Karpas-422 (cell line): ENCODE measurements at regions not wholly inside any gene's neighbourhood (a gene's known extent, or its start where the extent isn't known, plus 50 kb on each side); places are given as distances from the start of the nearest gene placed in this dataset.

Source experiments
- DNase-seq: peaks from one replicate; pipeline ENCODE4 v3.0.0-alpha.2; 2015
- H2AFZ ChIP-seq: fragments of 200-600 bp; sonication (generic); 2 replicates; pipeline ENCODE4 v1.6.1; 2014; ENCODE audit warnings: antibody characterized with exemption, low read length, mixed read lengths
- H3K27ac ChIP-seq: fragments of 200-600 bp; sonication (generic); 2 replicates; pipeline ENCODE4 v1.5.1; 2014; ENCODE audit warnings: mild to moderate bottlenecking, low read length, moderate library complexity
- H3K27me3 ChIP-seq: fragments of 200-600 bp; sonication (generic); 2 replicates; pipeline ENCODE4 v1.6.1; 2014; ENCODE audit warnings: low read length, mixed read lengths
- H3K36me3 ChIP-seq: fragments of 200-600 bp; sonication (generic); 2 replicates; pipeline ENCODE4 v1.6.1; 2014; ENCODE audit warnings: low read length, mixed read lengths; ENCODE audit not compliant: insufficient read depth
- H3K4me1 ChIP-seq: fragments of 200-600 bp; sonication (generic); 2 replicates; pipeline ENCODE4 v1.6.1; 2014; ENCODE audit warnings: mild to moderate bottlenecking, low read length, mixed read lengths
- H3K4me2 ChIP-seq: fragments of 200-600 bp; sonication (generic); 2 replicates; pipeline ENCODE4 v1.6.1; 2014; ENCODE audit warnings: low read length, low read depth, mild to moderate bottlenecking; ENCODE audit not compliant: poor library complexity, severe bottlenecking
- H3K4me3 ChIP-seq: fragments of 200-600 bp; sonication (generic); 2 replicates; pipeline ENCODE4 v1.5.1; 2014; ENCODE audit warnings: mild to moderate bottlenecking, antibody characterized with exemption, low read length, mixed read lengths
- H3K79me2 ChIP-seq: fragments of 200-600 bp; sonication (generic); 2 replicates; pipeline ENCODE4 v1.6.1; 2014; ENCODE audit warnings: mild to moderate bottlenecking, low read length, mixed read lengths
- H3K9ac ChIP-seq: fragments of 200-600 bp; sonication (generic); 2 replicates; pipeline ENCODE4 v1.6.0; 2014; ENCODE audit warnings: low read length
- H3K9me2 ChIP-seq: fragments of 200-600 bp; sonication (generic), shearing (Covaris generic); replicated peaks from 2 replicates; pipeline ENCODE4 v1.6.0; 2014; ENCODE audit warnings: mild to moderate bottlenecking, low read length, moderate library complexity; ENCODE audit not compliant: insufficient read depth
- H3K9me3 ChIP-seq: fragments of 300-700, 200-600 bp; sonication (generic); 2 replicates; pipeline ENCODE4 v1.6.1; 2014; ENCODE audit warnings: low read length, mixed read lengths
- H4K20me1 ChIP-seq: fragments of 200-600 bp; sonication (generic); 2 replicates; pipeline ENCODE4 v1.6.1; 2014; ENCODE audit warnings: mild to moderate bottlenecking, antibody characterized with exemption, low read length, low read depth; ENCODE audit not compliant: insufficient read depth

DNA sequence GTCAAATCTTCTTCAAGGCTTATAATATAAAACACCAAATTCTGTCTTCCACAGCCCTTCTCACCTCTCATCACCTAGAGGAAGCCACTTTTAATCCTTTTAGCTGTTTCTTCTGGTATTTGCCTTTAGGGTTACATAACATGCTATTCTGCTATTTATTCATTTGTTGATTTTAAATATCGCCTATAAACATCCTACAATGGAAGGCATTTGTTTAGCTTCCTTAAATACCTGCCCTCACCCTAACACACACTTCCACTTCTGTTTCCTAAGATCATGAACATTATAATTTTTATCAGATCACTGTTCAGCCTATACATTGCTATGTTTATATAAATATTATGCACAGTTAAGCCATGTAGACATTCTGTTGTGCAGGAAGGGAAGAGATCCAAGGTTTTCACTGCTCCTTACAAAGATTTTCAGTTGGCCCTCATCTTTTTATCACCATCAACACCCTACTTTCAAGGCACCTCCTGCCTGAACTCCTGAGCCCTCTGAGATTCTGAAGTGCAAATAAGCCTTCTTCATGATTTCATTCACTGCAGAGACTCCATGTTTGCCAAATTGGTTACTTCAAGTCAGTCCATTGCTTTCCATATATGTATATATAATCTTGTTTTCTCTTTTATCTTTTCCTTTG is 356.9 kb upstream of the ACTBL2 start:
- H3K9me3 ChIP-seq = no peaks in the 10 kb centered on the region
- no peak overlapping the region for H3K27ac ChIP-seq
- H3K4me2 ChIP-seq = no peak overlapping the region
- no peak overlapping the region for H2AFZ ChIP-seq
- H3K27me3 ChIP-seq = no peaks in the 10 kb centered on the region
- no peak overlapping the region for H3K4me3 ChIP-seq
- no peaks in the 10 kb centered on the region for H4K20me1 ChIP-seq
- DNase-seq = no peak
- H3K4me1 ChIP-seq = no peaks in the 10 kb centered on the region
- no peaks in the 10 kb centered on the region for H3K36me3 ChIP-seq
- no peaks in the 10 kb centered on the region for H3K79me2 ChIP-seq
- no peaks in the 10 kb centered on the region for H3K9me2 ChIP-seq
- no peak overlapping the region for H3K9ac ChIP-seq

- no peak overlapping the region for H2AFZ ChIP-seq
- no peaks in the 10 kb centered on the region for H4K20me1 ChIP-seq
- H3K36me3 ChIP-seq = no peaks in the 10 kb centered on the region
- no peaks in the 10 kb centered on the region for H3K4me1 ChIP-seq
- DNase-seq = no peak
- H3K9me3 ChIP-seq = no peaks in the 10 kb centered on the region
- no peak overlapping the region for H3K9ac ChIP-seq
- H3K4me3 ChIP-seq = no peak overlapping the region
- no peaks in the 10 kb centered on the region for H3K9me2 ChIP-seq
- no peaks in the 10 kb centered on the region for H3K27me3 ChIP-seq
- no peak overlapping the region for H3K4me2 ChIP-seq
- H3K27ac ChIP-seq = no peak overlapping the region
- no peaks in the 10 kb centered on the region for H3K79me2 ChIP-seq
These were observed 356.4 kb upstream of the ACTBL2 start for GRCh38 chr5:57839025-57839424.

GRCh38 chr5:57836921-57837320 is 354.3 kb upstream of the ACTBL2 start:
- no peak for DNase-seq
- no peaks in the 10 kb centered on the region for H3K36me3 ChIP-seq
- no peak overlapping the region for H3K4me2 ChIP-seq
- H4K20me1 ChIP-seq = no peaks in the 10 kb centered on the region
- no peaks in the 10 kb centered on the region for H3K27me3 ChIP-seq
- no peak overlapping the region for H3K4me3 ChIP-seq
- H3K4me1 ChIP-seq = no peaks in the 10 kb centered on the region
- no peak overlapping the region for H3K9ac ChIP-seq
- no peaks in the 10 kb centered on the region for H3K9me3 ChIP-seq
- H3K79me2 ChIP-seq = no peaks in the 10 kb centered on the region
- no peaks in the 10 kb centered on the region for H3K9me2 ChIP-seq
- no peak overlapping the region for H3K27ac ChIP-seq
- H2AFZ ChIP-seq = no peak overlapping the region

DNA sequence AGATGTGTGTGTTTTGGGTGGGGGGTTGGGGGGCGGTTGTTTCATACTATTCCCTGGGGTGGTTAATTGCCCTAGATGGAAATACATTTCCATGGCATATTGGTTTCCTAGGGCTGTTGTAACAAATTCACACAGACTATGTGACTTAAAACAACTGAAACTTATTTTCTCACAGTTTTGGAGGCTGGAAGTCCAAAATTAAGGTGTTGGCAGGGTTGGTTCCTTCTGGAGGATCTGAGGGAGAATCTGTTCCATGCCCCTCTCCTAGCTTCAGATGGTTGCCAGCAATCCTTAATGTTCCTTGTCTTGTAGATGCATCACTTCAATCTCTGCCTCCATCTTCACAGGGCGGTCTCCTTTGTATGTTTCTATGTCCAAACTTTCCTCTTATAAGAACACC is 353.7 kb upstream of the ACTBL2 start:
- Histone ChIP-seq H4K20me1 (no peaks in the 10 kb centered on the region), H3K4me1 (no peaks in the 10 kb centered on the region), H3K36me3 (no peaks in the 10 kb centered on the region), H3K9me2 (no peaks in the 10 kb centered on the region), H3K9ac (no peak overlapping the region), H3K79me2 (no peaks in the 10 kb centered on the region), H3K9me3 (no peaks in the 10 kb centered on the region), H3K4me3 (no peak overlapping the region), H3K4me2 (no peak overlapping the region), H3K27ac (no peak overlapping the region), H3K27me3 (no peaks in the 10 kb centered on the region), H2AFZ (no peak overlapping the region)
- no peak for DNase-seq

DNA sequence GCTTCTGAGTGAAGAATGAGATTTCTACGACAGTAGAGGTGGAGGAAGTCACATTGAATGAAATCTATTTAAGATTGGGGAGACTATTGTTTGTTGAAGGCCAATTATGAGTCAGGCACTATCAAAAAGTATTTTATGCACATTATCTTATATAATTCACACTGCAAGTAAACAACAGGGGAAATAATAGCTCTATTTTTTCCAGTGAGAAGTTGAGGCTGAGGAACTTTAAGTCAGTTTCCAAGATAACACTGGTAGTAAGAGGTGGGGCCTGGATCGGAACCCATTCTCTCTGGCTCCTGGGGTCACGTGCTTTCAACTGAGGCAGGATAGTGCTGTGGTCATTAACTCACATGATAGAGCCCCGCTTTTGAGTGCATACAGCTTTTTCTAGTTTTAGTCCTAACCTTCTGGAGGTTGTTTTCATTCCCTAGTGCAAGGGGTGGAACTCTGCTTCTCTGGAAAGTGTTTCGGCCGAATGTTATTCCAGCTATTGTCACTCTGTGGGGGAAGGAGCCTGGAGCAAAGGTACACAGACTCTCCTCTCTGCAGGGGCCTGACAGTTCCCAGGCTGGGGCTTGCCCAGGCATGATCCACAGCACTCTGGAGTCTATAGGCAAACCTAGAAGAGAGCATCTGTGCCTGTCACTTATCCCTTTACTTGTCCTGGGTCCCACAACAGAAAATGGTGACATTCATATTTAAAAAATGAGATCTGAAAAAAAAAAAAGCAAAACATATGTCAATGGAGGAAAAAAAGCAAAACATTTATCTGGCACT is 352.4 kb upstream of the ACTBL2 start:
- H3K4me3 ChIP-seq = no peak overlapping the region
- H3K9me3 ChIP-seq = no peaks in the 10 kb centered on the region
- no peak overlapping the region for H2AFZ ChIP-seq
- H3K4me1 ChIP-seq = no peaks in the 10 kb centered on the region
- no peaks in the 10 kb centered on the region for H3K36me3 ChIP-seq
- no peaks in the 10 kb centered on the region for H3K9me2 ChIP-seq
- no peak for DNase-seq
- no peaks in the 10 kb centered on the region for H3K27me3 ChIP-seq
- H3K27ac ChIP-seq = no peak overlapping the region
- H4K20me1 ChIP-seq = no peaks in the 10 kb centered on the region
- no peak overlapping the region for H3K9ac ChIP-seq
- no peaks in the 10 kb centered on the region for H3K79me2 ChIP-seq
- H3K4me2 ChIP-seq = no peak overlapping the region

GRCh38 chr5:57833489-57833888 is 350.9 kb upstream of the ACTBL2 start:
- H3K79me2 ChIP-seq = no peaks in the 10 kb centered on the region
- H3K27me3 ChIP-seq = no peaks in the 10 kb centered on the region
- no peak overlapping the region for H3K27ac ChIP-seq
- no peak overlapping the region for H3K9ac ChIP-seq
- H3K4me2 ChIP-seq = no peak overlapping the region
- H4K20me1 ChIP-seq = no peaks in the 10 kb centered on the region
- no peak overlapping the region for H2AFZ ChIP-seq
- no peaks in the 10 kb centered on the region for H3K9me3 ChIP-seq
- no peaks in the 10 kb centered on the region for H3K9me2 ChIP-seq
- no peaks in the 10 kb centered on the region for H3K36me3 ChIP-seq
- no peak overlapping the region for H3K4me3 ChIP-seq
- H3K4me1 ChIP-seq = no peaks in the 10 kb centered on the region
- DNase-seq = no peak

- no peak for DNase-seq
- no peaks in the 10 kb centered on the region for H3K79me2 ChIP-seq
- no peaks in the 10 kb centered on the region for H3K36me3 ChIP-seq
- no peaks in the 10 kb centered on the region for H3K27me3 ChIP-seq
- H3K4me1 ChIP-seq = no peaks in the 10 kb centered on the region
- no peak overlapping the region for H2AFZ ChIP-seq
- no peak overlapping the region for H3K27ac ChIP-seq
- H3K9ac ChIP-seq = no peak overlapping the region
- no peaks in the 10 kb centered on the region for H3K9me2 ChIP-seq
- H3K4me3 ChIP-seq = no peak overlapping the region
- H4K20me1 ChIP-seq = no peaks in the 10 kb centered on the region
- no peaks in the 10 kb centered on the region for H3K9me3 ChIP-seq
- H3K4me2 ChIP-seq = no peak overlapping the region
These were observed 350.3 kb upstream of the ACTBL2 start for GRCh38 chr5:57832875-57833274.

GRCh38 chr5:57831932-57832331 is 349.3 kb upstream of the ACTBL2 start:
- no peaks in the 10 kb centered on the region for H3K9me3 ChIP-seq
- H3K4me3 ChIP-seq = no peak overlapping the region
- H3K27ac ChIP-seq = no peak overlapping the region
- no peak overlapping the region for H3K9ac ChIP-seq
- no peak for DNase-seq
- H3K4me2 ChIP-seq = no peak overlapping the region
- H3K9me2 ChIP-seq = no peaks in the 10 kb centered on the region
- H3K36me3 ChIP-seq = no peaks in the 10 kb centered on the region
- H3K4me1 ChIP-seq = no peaks in the 10 kb centered on the region
- H4K20me1 ChIP-seq = no peaks in the 10 kb centered on the region
- no peaks in the 10 kb centered on the region for H3K79me2 ChIP-seq
- no peak overlapping the region for H2AFZ ChIP-seq
- H3K27me3 ChIP-seq = no peaks in the 10 kb centered on the region
